ENCODE measurements at regions not wholly inside any gene's neighbourhood (a gene's known extent, or its start where the extent isn't known, plus 50 kb on each side); places are given as distances from the start of the nearest gene placed in this dataset.

DNA sequence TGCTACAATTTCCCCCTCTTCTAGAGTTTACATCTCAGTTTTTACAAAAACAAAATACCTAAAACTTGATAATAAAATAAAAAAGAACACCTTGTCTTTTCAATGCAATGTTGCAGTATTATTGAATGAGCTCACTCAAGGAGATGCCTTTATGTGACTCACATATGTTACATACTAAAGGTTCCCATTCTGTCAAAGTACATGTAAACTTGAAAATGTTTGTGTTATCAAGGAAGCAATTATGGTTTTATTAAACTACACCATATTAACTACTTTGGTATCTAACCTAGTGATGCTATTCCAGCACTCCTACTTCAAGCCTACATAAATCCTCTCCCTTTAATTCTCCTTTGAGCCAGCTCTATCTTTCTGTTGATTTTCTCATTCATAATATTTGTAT is 658.3 kb downstream of the PTPRC start:
- TF ChIP-seq, protein P1, sequence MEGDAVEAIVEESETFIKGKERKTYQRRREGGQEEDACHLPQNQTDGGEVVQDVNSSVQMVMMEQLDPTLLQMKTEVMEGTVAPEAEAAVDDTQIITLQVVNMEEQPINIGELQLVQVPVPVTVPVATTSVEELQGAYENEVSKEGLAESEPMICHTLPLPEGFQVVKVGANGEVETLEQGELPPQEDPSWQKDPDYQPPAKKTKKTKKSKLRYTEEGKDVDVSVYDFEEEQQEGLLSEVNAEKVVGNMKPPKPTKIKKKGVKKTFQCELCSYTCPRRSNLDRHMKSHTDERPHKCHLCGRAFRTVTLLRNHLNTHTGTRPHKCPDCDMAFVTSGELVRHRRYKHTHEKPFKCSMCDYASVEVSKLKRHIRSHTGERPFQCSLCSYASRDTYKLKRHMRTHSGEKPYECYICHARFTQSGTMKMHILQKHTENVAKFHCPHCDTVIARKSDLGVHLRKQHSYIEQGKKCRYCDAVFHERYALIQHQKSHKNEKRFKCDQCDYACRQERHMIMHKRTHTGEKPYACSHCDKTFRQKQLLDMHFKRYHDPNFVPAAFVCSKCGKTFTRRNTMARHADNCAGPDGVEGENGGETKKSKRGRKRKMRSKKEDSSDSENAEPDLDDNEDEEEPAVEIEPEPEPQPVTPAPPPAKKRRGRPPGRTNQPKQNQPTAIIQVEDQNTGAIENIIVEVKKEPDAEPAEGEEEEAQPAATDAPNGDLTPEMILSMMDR (IDR thresholded peaks at IDR 0.05 in 4 of 5, conservative IDR thresholded peaks at IDR 0.05 in 1 of 5), result no peak
- no peak for TF ChIP-seq POLR2A (IDR thresholded peaks at IDR 0.05)

Measured in gastrocnemius medialis (tissue), 4 donors.